B cell (primary cell): ENCODE measurements at regions not wholly inside any gene's neighbourhood (a gene's known extent, or its start where the extent isn't known, plus 50 kb on each side); places are given as distances from the start of the nearest gene placed in this dataset.
"Not testable (repeated sequence)": the region's sequence is repeated elsewhere in the genome, so short reads cannot be mapped to it uniquely, and the experiment has no call there.

Experiments used
- CTCF ChIP-seq: fragments of 200-600 bp; IDR thresholded peaks from one replicate; pipeline ENCODE4 v1.8.0; 2022; ENCODE audit warnings: antibody characterized with exemption, mild to moderate bottlenecking
- EZH2 ChIP-seq: IDR thresholded peaks from 2 replicates; pipeline ENCODE4 v1.6.1; 2012; ENCODE audit warnings: borderline replicate concordance, low read depth, mild to moderate bottlenecking, moderate library complexity, low read length; ENCODE audit not compliant: insufficient read depth, poor library complexity, severe bottlenecking

DNA sequence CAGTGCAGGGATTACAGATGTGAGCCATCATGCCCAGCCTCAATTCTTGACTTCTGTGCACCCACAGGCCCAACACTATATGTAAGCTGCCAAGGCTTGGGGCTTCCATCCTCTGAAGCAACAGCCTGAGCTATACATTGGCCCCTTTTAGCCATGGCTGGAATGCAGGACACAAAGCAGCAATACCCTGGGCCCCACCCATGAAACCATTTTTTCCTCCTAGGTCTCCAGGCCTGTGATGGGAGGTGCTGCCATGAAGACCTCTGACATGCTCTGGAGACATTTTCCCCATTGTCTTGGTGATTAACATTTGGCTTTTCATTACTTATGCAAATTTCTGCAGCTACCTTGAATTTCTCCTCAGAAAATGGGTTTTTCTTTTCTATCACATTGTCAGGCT, 109.1 kb upstream of the CHRDL1 start:
- TF ChIP-seq CTCF, EZH2: not testable (repeated sequence)
